ENCODE measurements at regions not wholly inside any gene's neighbourhood (a gene's known extent, or its start where the extent isn't known, plus 50 kb on each side); places are given as distances from the start of the nearest gene placed in this dataset.

DNA sequence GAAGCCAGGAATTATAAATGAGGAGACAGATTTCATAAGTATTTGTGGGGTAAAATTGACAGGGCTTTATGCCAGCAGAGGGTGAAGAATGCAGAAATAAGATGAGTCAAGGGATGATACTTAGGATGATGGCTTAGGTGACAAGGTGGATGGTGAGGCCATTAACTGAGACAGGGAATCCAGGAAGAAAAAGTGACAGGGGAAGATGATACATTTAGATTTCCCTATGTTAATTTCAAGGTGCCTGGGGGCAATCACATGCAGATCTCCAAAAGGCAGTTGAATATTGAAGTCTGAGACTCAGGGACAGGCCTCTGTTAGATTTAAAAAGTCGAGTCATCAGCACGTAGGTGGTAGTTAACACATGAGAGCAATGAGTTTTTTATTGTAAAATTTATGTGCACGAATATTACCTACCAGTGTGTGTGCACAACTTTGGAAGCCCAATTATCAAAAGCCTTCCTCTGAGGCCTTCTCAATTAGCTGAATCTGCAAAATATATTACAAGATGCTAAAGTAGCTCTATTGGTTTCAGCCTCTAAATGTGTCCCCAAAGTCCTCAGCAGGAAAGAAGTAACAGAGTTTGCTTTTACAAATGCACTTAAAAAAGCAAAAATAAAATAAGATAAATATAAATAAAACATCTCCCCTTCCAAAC is 67.9 kb upstream of the CHL1 start:
- TF ChIP-seq POLR2A (IDR thresholded peaks at IDR 0.05) = no peak
- TF ChIP-seq, protein P1, sequence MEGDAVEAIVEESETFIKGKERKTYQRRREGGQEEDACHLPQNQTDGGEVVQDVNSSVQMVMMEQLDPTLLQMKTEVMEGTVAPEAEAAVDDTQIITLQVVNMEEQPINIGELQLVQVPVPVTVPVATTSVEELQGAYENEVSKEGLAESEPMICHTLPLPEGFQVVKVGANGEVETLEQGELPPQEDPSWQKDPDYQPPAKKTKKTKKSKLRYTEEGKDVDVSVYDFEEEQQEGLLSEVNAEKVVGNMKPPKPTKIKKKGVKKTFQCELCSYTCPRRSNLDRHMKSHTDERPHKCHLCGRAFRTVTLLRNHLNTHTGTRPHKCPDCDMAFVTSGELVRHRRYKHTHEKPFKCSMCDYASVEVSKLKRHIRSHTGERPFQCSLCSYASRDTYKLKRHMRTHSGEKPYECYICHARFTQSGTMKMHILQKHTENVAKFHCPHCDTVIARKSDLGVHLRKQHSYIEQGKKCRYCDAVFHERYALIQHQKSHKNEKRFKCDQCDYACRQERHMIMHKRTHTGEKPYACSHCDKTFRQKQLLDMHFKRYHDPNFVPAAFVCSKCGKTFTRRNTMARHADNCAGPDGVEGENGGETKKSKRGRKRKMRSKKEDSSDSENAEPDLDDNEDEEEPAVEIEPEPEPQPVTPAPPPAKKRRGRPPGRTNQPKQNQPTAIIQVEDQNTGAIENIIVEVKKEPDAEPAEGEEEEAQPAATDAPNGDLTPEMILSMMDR (IDR thresholded peaks at IDR 0.05 in 4 of 5, conservative IDR thresholded peaks at IDR 0.05 in 1 of 5) = no peak
